ENCODE measurements at regions not wholly inside any gene's neighbourhood (a gene's known extent, or its start where the extent isn't known, plus 50 kb on each side); places are given as distances from the start of the nearest gene placed in this dataset.

DNA sequence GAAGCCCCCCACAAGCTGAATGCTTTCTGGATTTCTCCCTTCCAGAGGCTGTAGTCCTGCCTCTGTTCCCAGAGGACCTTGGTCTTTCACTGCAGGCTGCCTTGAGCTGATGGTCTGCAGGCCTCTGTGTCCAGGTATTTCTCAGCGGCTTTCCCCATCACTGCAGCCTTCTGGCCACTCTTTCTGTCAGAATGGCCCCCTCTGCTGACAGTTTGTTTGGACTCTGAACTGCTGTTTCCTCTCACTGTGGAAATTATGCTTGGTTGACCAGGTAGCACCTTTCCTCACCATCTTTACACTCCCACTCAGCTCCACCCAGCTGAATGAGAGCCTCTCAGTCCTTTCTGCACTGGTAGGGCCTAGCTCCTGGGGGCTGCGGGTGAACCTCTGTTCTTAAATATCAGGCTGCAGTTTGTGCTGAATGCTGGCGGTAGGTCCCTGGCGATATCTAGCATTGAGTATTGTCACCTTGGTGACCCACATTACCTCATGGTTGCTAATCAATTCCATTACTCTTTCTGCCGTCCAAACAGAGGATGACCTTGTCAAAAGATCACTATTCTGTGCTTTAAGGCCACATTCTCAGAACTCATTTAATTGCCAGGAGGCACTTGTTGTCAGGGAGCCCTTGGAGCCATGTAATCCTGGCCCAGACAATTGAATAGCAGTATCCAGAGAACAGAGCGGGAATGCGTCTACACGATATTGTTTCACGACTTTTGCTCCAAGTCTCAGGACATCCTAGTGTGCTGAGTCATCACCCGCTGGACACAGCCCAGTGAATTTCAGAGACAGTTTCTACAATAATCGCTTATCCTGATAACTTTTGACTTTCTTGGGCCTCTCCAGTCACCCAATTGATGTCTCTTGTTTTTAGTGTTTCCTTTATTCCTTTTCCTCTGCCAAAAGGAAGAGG lies 230.2 kb downstream of the TENT4A start:
- TF ChIP-seq POLR2AphosphoS5 (IDR thresholded peaks at IDR 0.05; ENCODE audit: low read depth, low read length) (no peak), FOXP2 (optimal IDR thresholded peaks at IDR 0.05; ENCODE audit: borderline replicate concordance, extremely low read depth, extremely low read length, insufficient read depth) (no peak), SIN3A (IDR thresholded peaks at IDR 0.05; ENCODE audit: borderline replicate concordance, insufficient read depth, low read length) (no peak), TAF1 (IDR thresholded peaks at IDR 0.05; ENCODE audit: borderline replicate concordance, insufficient read depth, low read length) (no peak)
- TF ChIP-seq, protein P1, sequence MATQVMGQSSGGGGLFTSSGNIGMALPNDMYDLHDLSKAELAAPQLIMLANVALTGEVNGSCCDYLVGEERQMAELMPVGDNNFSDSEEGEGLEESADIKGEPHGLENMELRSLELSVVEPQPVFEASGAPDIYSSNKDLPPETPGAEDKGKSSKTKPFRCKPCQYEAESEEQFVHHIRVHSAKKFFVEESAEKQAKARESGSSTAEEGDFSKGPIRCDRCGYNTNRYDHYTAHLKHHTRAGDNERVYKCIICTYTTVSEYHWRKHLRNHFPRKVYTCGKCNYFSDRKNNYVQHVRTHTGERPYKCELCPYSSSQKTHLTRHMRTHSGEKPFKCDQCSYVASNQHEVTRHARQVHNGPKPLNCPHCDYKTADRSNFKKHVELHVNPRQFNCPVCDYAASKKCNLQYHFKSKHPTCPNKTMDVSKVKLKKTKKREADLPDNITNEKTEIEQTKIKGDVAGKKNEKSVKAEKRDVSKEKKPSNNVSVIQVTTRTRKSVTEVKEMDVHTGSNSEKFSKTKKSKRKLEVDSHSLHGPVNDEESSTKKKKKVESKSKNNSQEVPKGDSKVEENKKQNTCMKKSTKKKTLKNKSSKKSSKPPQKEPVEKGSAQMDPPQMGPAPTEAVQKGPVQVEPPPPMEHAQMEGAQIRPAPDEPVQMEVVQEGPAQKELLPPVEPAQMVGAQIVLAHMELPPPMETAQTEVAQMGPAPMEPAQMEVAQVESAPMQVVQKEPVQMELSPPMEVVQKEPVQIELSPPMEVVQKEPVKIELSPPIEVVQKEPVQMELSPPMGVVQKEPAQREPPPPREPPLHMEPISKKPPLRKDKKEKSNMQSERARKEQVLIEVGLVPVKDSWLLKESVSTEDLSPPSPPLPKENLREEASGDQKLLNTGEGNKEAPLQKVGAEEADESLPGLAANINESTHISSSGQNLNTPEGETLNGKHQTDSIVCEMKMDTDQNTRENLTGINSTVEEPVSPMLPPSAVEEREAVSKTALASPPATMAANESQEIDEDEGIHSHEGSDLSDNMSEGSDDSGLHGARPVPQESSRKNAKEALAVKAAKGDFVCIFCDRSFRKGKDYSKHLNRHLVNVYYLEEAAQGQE (IDR thresholded peaks at IDR 0.05; ENCODE audit: insufficient read depth in 1 of 2, low read depth in 2 of 2, low read length in 2 of 2) = no peak

DNA sequence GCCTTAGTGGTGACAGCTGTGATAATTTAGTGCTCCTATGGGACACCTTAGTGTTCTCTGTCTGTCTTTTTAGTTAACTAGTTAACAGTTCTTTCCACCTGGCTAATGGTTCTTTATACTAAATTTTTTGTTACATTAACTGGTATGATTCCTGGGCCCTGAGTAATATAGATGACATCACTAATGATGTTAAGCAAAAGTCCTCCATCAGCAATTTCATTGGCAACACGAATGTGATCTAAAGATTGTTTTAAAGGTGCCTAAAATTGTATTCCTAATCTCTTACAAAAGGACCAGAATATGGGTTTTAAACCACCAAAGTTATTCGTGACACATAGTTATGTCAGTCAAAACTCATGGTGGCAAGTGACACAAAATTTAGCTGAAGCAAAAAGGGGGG lies 235.3 kb downstream of the TENT4A start:
- TF ChIP-seq FOXP2 (optimal IDR thresholded peaks at IDR 0.05; ENCODE audit: borderline replicate concordance, extremely low read depth, extremely low read length, insufficient read depth) (no peak), POLR2AphosphoS5 (IDR thresholded peaks at IDR 0.05; ENCODE audit: low read depth, low read length) (no peak), TAF1 (IDR thresholded peaks at IDR 0.05; ENCODE audit: borderline replicate concordance, insufficient read depth, low read length) (no peak), SIN3A (IDR thresholded peaks at IDR 0.05; ENCODE audit: borderline replicate concordance, insufficient read depth, low read length) (no peak)
- TF ChIP-seq, protein P1 (IDR thresholded peaks at IDR 0.05; ENCODE audit: insufficient read depth in 1 of 2, low read depth in 2 of 2, low read length in 2 of 2) = no peak

GRCh38 chr5:6949230-6949629 lies 236.0 kb downstream of the TENT4A start:
- no peak for TF ChIP-seq TAF1 (IDR thresholded peaks at IDR 0.05; ENCODE audit: borderline replicate concordance, insufficient read depth, low read length)
- TF ChIP-seq FOXP2 (optimal IDR thresholded peaks at IDR 0.05; ENCODE audit: borderline replicate concordance, extremely low read depth, extremely low read length, insufficient read depth) = no peak
- TF ChIP-seq SIN3A (IDR thresholded peaks at IDR 0.05; ENCODE audit: borderline replicate concordance, insufficient read depth, low read length) = no peak
- TF ChIP-seq, protein P1 (IDR thresholded peaks at IDR 0.05; ENCODE audit: insufficient read depth in 1 of 2, low read depth in 2 of 2, low read length in 2 of 2) = no peak
- no peak for TF ChIP-seq POLR2AphosphoS5 (IDR thresholded peaks at IDR 0.05; ENCODE audit: low read depth, low read length)

GRCh38 chr5:6950250-6950649 lies 237.0 kb downstream of the TENT4A start:
- TF ChIP-seq SIN3A (IDR thresholded peaks at IDR 0.05; ENCODE audit: borderline replicate concordance, insufficient read depth, low read length) = no peak
- TF ChIP-seq POLR2AphosphoS5 (IDR thresholded peaks at IDR 0.05; ENCODE audit: low read depth, low read length) = no peak
- no peak for TF ChIP-seq FOXP2 (optimal IDR thresholded peaks at IDR 0.05; ENCODE audit: borderline replicate concordance, extremely low read depth, extremely low read length, insufficient read depth)
- TF ChIP-seq, protein P1 (IDR thresholded peaks at IDR 0.05; ENCODE audit: insufficient read depth in 1 of 2, low read depth in 2 of 2, low read length in 2 of 2) = no peak
- TF ChIP-seq TAF1 (IDR thresholded peaks at IDR 0.05; ENCODE audit: borderline replicate concordance, insufficient read depth, low read length) = no peak
